Motor neuron (in vitro differentiated cells): ENCODE measurements at regions not wholly inside any gene's neighbourhood (a gene's known extent, or its start where the extent isn't known, plus 50 kb on each side); places are given as distances from the start of the nearest gene placed in this dataset.

Source experiments
- ATAC-seq, 8 experiments: fragments of 200-7000 bp; cut with Tn5 transposase; replicated peaks in 6 of 8; 2 replicates each; pipeline ENCODE4 v1.8.0; 2021; ENCODE audit warnings: mild to moderate bottlenecking in 8 of 8, moderate library complexity in 8 of 8
- H3K27ac ChIP-seq, 2 donors: fragments of 250-450 bp; sonication (Bioruptor Pico); 2 replicates each; pipeline ENCODE4 v1.9.0; 2021; ENCODE audit warnings: antibody characterized with exemption in 2 of 2, mild to moderate bottlenecking in 2 of 2, moderate library complexity in 1 of 2
- H3K4me1 ChIP-seq, 2 donors: fragments of 250-450 bp; sonication (Bioruptor Pico); replicated peaks in 1 of 2; 2 replicates each; pipeline ENCODE4 v1.6.1; 2021; ENCODE audit warnings: antibody characterized with exemption in 2 of 2, mild to moderate bottlenecking in 2 of 2, moderate library complexity in 1 of 2
- H3K4me3 ChIP-seq, 5 donors: fragments of 250-450 bp; sonication (Bioruptor Pico); 2 replicates each; pipeline ENCODE4 v1.9.0; 2021; ENCODE audit warnings: antibody characterized with exemption in 5 of 5, mild to moderate bottlenecking in 5 of 5, moderate library complexity in 4 of 5
- WGBS, 10 experiments: fragments of 450-650 bp; shearing (Covaris generic); methylation state at CpG; one replicate each; pipeline ENCODE4 v1.0.0; 2022; 5-methylcytosine and 5-hydroxymethylcytosine counted together
- in situ Hi-C, 9 experiments: fragments of 400-800 bp; cut with MboI; loops; one replicate each; pipeline ENCODE4 v1.15.0; 2021; ENCODE audit warnings: low sequenced_read_pairs in 9 of 9, low pct_unique_long_range_greater_than_20kb in 2 of 9; ENCODE audit not compliant: unreplicated experiment in 9 of 9

GRCh38 chr3:180855364-180855763 is 57.1 kb upstream of the FXR1 start:
- in situ Hi-C loops: no loop called here
- H3K4me1 ChIP-seq: no peaks in the 10 kb centered on the region
- H3K27ac ChIP-seq: no peak overlapping the region
- H3K4me3 ChIP-seq: no peak overlapping the region
- peak in 3 of 8 experiments; percentile 22 to 58 (median 48) for ATAC-seq
- WGBS, 10 experiments: 0 to 57% (median 20%) methylated on average over 1 to 2 of the region's 2 CpGs; no CpG with 5 or more reads in 3 of the 10 experiments

- no peak overlapping the region for H3K27ac ChIP-seq
- 0 to 100% (median 80%) methylated on average over 1 to 3 of the region's 3 CpGs; no CpG with 5 or more reads in 3 of the 10 experiments for WGBS, 10 experiments
- H3K4me3 ChIP-seq: no peak overlapping the region
- H3K4me1 ChIP-seq: no peaks in the 10 kb centered on the region
- in situ Hi-C loops: no loop called here
- no peak for ATAC-seq
Measured at GRCh38 chr3:180855956-180856355, 56.5 kb upstream of the FXR1 start.

GRCh38 chr3:180860180-180860858 is 52.2 kb upstream of the FXR1 start:
- in situ Hi-C loops: no loop called here
- H3K4me3 ChIP-seq: no peak overlapping the region
- H3K4me1 ChIP-seq: no peaks in the 10 kb centered on the region
- ATAC-seq: no peak
- H3K27ac ChIP-seq: no peak overlapping the region
